B cell (primary cell): ENCODE measurements at regions not wholly inside any gene's neighbourhood (a gene's known extent, or its start where the extent isn't known, plus 50 kb on each side); places are given as distances from the start of the nearest gene placed in this dataset.

Source experiments
- ATAC-seq: fragments of 200-7000 bp; cut with Tn5 transposase; one replicate; pipeline ENCODE4 v1.10.0; 2021; ENCODE audit warnings: low read depth, mild to moderate bottlenecking, moderate number of reproducible peaks, moderate library complexity
- CTCF ChIA-PET: fragments of 350-600 bp; sonication (Branson Sonifier 250); formaldehyde crosslinking; loops from one replicate; lab custom pipeline; 2021; ENCODE audit warnings: antibody characterized with exemption, inconsistent platforms; lab: Charles Lee
- POLR2A ChIA-PET: fragments of 350-600 bp; sonication (Branson Sonifier 250); formaldehyde crosslinking; loops from one replicate; lab custom pipeline; 2021; ENCODE audit warnings: antibody characterized with exemption; lab: Charles Lee
- DNase-seq: peaks from one replicate; pipeline ENCODE4 v3.0.0; 2013
- H2AFZ ChIP-seq: 2 replicates; pipeline ENCODE4 v1.6.1; 2012; ENCODE audit warnings: mild to moderate bottlenecking, low read depth, low read length; ENCODE audit not compliant: insufficient read depth, poor library complexity, severe bottlenecking
- H3K27ac ChIP-seq, 2 donors: 1 replicate in 1 of 2; 2 replicates in 1 of 2; pipeline ENCODE4 v1.5.1; 2012 to 2013; ENCODE audit warnings: low read length in 2 of 2, mild to moderate bottlenecking in 2 of 2, moderate library complexity in 1 of 2
- H3K27me3 ChIP-seq, 4 experiments: fragments of 200-600 bp in 1 of 4; sonication (generic) in 1 of 4; replicated peaks in 1 of 4; 1 replicate in 2 of 4; 2 replicates in 2 of 4; pipeline versions ENCODE4 v1.6.1 to v1.7.0; 2013 to 2016; ENCODE audit warnings: low read length in 3 of 4, mild to moderate bottlenecking in 2 of 4, mixed read lengths in 1 of 4, moderate library complexity in 1 of 4; ENCODE audit not compliant: insufficient read depth in 4 of 4, control insufficient read depth in 3 of 4; ENCODE audit errors: control extremely low read depth in 1 of 4
- H3K36me3 ChIP-seq, 2 experiments: replicated peaks in 1 of 2; 1 replicate in 1 of 2; 2 replicates in 1 of 2; pipeline versions ENCODE4 v1.6.1 to v1.7.1; 2013; ENCODE audit warnings: low read length in 1 of 2; ENCODE audit not compliant: insufficient read depth in 2 of 2, control insufficient read depth in 1 of 2; ENCODE audit errors: control extremely low read depth in 1 of 2, extremely low read depth in 1 of 2
- H3K4me1 ChIP-seq, 2 donors: fragments of 200-600 bp in 1 of 2; sonication (generic) in 1 of 2; 1 replicate in 1 of 2; 2 replicates in 1 of 2; pipeline versions ENCODE4 v1.5.1 to v1.6.1; 2013 to 2017; ENCODE audit warnings: low read length in 2 of 2; ENCODE audit not compliant: control insufficient read depth in 2 of 2, insufficient read depth in 2 of 2
- H3K4me2 ChIP-seq: replicated peaks from 2 replicates; pipeline ENCODE3; 2012; ENCODE audit warnings: mild to moderate bottlenecking, low read depth, low read length; ENCODE audit not compliant: poor library complexity, severe bottlenecking
- H3K4me3 ChIP-seq, 5 experiments: fragments of 200-600 bp in 1 of 5; sonication (generic) in 1 of 5; 1 replicate in 3 of 5; 2 replicates in 2 of 5; pipeline versions ENCODE4 v1.5.1 to v1.7.0; 2011 to 2016; ENCODE audit warnings: low read length in 4 of 5, mild to moderate bottlenecking in 4 of 5, low read depth in 2 of 5, control low read depth in 1 of 5, moderate library complexity in 1 of 5; ENCODE audit not compliant: insufficient read depth in 1 of 5; ENCODE audit errors: control extremely low read depth in 1 of 5, extremely low read depth in 1 of 5
- H3K79me2 ChIP-seq: fragments of 200-600 bp; sonication (generic); one replicate; pipeline ENCODE4 v1.6.0; 2016; ENCODE audit warnings: low read length; ENCODE audit not compliant: control insufficient read depth, insufficient read depth
- H3K9ac ChIP-seq: fragments of 200-600 bp; sonication (generic); 2 replicates; pipeline ENCODE4 v1.6.1; 2017; ENCODE audit warnings: mild to moderate bottlenecking, low read length, moderate library complexity
- H3K9me3 ChIP-seq, 3 donors: one replicate each; pipeline versions ENCODE4 v1.6.1 to v1.7.1; 2013; ENCODE audit warnings: low read length in 2 of 3; ENCODE audit not compliant: control insufficient read depth in 2 of 3, insufficient read depth in 1 of 3; ENCODE audit errors: control extremely low read depth in 1 of 3
- H4K20me1 ChIP-seq: 2 replicates; pipeline ENCODE4 v1.6.0; 2012; ENCODE audit warnings: mild to moderate bottlenecking, low read length; ENCODE audit not compliant: insufficient read depth, control insufficient read depth, poor library complexity, severe bottlenecking
- H3K27ac Mint-ChIP-seq: one replicate; pipeline ENCODE4 v1.8.0; 2021; ENCODE audit warnings: mixed read lengths
- H3K27me3 Mint-ChIP-seq: one replicate; pipeline ENCODE4 v1.8.0; 2021; ENCODE audit warnings: mixed read lengths
- H3K4me1 Mint-ChIP-seq: one replicate; pipeline ENCODE4 v1.8.0; 2021; ENCODE audit warnings: mixed read lengths
- H3K4me3 Mint-ChIP-seq: one replicate; pipeline ENCODE4 v1.8.0; 2021; ENCODE audit warnings: mixed read lengths
- H3K9me3 Mint-ChIP-seq: one replicate; pipeline ENCODE4 v1.8.0; 2022; ENCODE audit warnings: mixed read lengths; ENCODE audit not compliant: insufficient read depth
- EZH2 ChIP-seq: IDR thresholded peaks from 2 replicates; pipeline ENCODE4 v1.6.1; 2012; ENCODE audit warnings: borderline replicate concordance, low read depth, mild to moderate bottlenecking, moderate library complexity, low read length; ENCODE audit not compliant: insufficient read depth, poor library complexity, severe bottlenecking
- intact Hi-C: fragments of 100-400 bp; cut with micrococcal nuclease; formaldehyde crosslinking; loops from one replicate; pipeline ENCODE4 v1.10.0; 2022
- TF ChIP-seq, protein P1 (sequence below): fragments of 200-600 bp; IDR thresholded peaks from one replicate; pipeline ENCODE4 v1.8.0; 2022; ENCODE audit warnings: antibody characterized with exemption, mild to moderate bottlenecking

DNA sequence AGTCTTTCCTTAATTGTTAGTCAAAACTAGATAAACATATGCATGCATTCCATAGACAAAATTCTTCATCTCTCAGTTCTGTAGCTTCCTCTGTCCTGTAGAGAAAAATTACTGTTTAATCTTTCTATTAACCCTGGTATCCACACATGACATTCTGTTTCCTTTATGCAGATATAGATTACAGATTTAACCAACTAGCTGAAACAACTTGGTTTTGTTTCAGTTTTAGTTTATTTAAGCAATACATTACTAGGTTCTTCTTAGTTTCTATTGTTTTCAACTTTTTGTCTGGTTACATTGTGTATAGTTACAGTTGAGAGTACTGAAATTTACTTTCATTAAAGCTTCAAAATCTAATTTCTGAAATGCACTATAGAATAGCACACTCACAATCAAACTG lies 933.9 kb upstream of the EPHA5 start:
- Mint-ChIP-seq H3K27me3 (no peaks in the 10 kb centered on the region), H3K4me3 (no peak overlapping the region), H3K9me3 (no peaks in the 10 kb centered on the region), H3K27ac (no peak overlapping the region), H3K4me1 (no peaks in the 10 kb centered on the region)
- Histone ChIP-seq H3K9ac (no peak overlapping the region), H3K4me3 (no peak overlapping the region), H3K27me3 (no peaks in the 10 kb centered on the region), H3K79me2 (no peaks in the 10 kb centered on the region), H2AFZ (no peak overlapping the region), H3K36me3 (no peaks in the 10 kb centered on the region), H3K4me1 (no peaks in the 10 kb centered on the region), H4K20me1 (no peaks in the 10 kb centered on the region), H3K4me2 (no peak overlapping the region), H3K27ac (no peak overlapping the region), H3K9me3 (peaks cover 0 to 1% (median 0%) of the 10 kb centered on the region in 3 donors)
- ATAC-seq (no peak), DNase-seq (no peak)
- intact Hi-C loops, result no loop called here
- POLR2A ChIA-PET, result no interaction called here
- TF ChIP-seq, protein P1, sequence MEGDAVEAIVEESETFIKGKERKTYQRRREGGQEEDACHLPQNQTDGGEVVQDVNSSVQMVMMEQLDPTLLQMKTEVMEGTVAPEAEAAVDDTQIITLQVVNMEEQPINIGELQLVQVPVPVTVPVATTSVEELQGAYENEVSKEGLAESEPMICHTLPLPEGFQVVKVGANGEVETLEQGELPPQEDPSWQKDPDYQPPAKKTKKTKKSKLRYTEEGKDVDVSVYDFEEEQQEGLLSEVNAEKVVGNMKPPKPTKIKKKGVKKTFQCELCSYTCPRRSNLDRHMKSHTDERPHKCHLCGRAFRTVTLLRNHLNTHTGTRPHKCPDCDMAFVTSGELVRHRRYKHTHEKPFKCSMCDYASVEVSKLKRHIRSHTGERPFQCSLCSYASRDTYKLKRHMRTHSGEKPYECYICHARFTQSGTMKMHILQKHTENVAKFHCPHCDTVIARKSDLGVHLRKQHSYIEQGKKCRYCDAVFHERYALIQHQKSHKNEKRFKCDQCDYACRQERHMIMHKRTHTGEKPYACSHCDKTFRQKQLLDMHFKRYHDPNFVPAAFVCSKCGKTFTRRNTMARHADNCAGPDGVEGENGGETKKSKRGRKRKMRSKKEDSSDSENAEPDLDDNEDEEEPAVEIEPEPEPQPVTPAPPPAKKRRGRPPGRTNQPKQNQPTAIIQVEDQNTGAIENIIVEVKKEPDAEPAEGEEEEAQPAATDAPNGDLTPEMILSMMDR, result no peak
- TF ChIP-seq EZH2, result no peak
- CTCF ChIA-PET, result no interaction called here

DNA sequence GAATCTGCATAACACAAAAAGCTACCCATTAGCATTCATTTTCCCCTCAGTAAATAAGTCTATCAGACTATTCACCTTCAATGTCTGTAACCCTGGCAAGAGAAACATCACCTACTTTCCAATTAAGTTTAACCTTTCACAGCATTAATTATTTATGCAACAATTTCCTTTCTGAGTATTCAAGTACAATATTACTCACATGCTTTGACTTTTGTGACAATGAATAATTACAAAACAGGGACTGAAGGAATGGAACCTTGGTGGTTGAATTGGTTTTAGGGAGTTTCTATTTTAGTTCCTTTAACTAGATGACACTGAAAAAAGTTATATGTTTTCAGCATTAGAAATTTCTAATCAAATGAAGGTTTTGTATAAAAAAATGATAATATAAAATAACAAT lies 932.3 kb upstream of the EPHA5 start:
- ChIA-PET CTCF (no interaction called here), POLR2A (no interaction called here)
- Histone ChIP-seq H3K4me2 (no peak overlapping the region), H4K20me1 (no peaks in the 10 kb centered on the region), H3K4me1 (no peaks in the 10 kb centered on the region), H2AFZ (no peak overlapping the region), H3K9ac (no peak overlapping the region), H3K27ac (no peak overlapping the region), H3K9me3 (no peaks in the 10 kb centered on the region), H3K36me3 (no peaks in the 10 kb centered on the region), H3K4me3 (no peak overlapping the region), H3K27me3 (no peaks in the 10 kb centered on the region), H3K79me2 (no peaks in the 10 kb centered on the region)
- no peak overlapping the region for H3K4me3 Mint-ChIP-seq
- TF ChIP-seq EZH2, result no peak
- TF ChIP-seq, protein P1, result no peak
- no peak for ATAC-seq
- H3K27me3 Mint-ChIP-seq, result no peaks in the 10 kb centered on the region
- H3K9me3 Mint-ChIP-seq, result no peaks in the 10 kb centered on the region
- intact Hi-C loops, result no loop called here
- H3K27ac Mint-ChIP-seq, result no peak overlapping the region
- no peak for DNase-seq
- no peaks in the 10 kb centered on the region for H3K4me1 Mint-ChIP-seq
